BE2C (cell line): ENCODE measurements at regions not wholly inside any gene's neighbourhood (a gene's known extent, or its start where the extent isn't known, plus 50 kb on each side); places are given as distances from the start of the nearest gene placed in this dataset.

Source experiments
- DNase-seq: peaks from one replicate; pipeline ENCODE4 v3.0.0-alpha.2; 2020
- H3K27me3 ChIP-seq: fragments of 250-450 bp; sonication (Bioruptor Pico); 2 replicates; pipeline ENCODE4 v1.5.1; 2020; ENCODE audit warnings: mild to moderate bottlenecking
- H3K36me3 ChIP-seq: fragments of 250-450 bp; sonication (Bioruptor Pico); 2 replicates; pipeline ENCODE4 v1.5.1; 2020; ENCODE audit warnings: mild to moderate bottlenecking
- H3K4me1 ChIP-seq: fragments of 250-450 bp; sonication (Bioruptor Pico); 2 replicates; pipeline ENCODE4 v1.5.1; 2020
- H3K4me3 ChIP-seq: 2 replicates; pipeline ENCODE4 v1.5.1; 2011; ENCODE audit warnings: low read depth, low read length
- H3K9me3 ChIP-seq: fragments of 250-450 bp; sonication (Bioruptor Pico); 2 replicates; pipeline ENCODE4 v1.5.1; 2020
- CTCF ChIP-seq: IDR thresholded peaks from 2 replicates; pipeline ENCODE4 v1.5.1; 2012; ENCODE audit warnings: mild to moderate bottlenecking, low read depth, low read length

DNA sequence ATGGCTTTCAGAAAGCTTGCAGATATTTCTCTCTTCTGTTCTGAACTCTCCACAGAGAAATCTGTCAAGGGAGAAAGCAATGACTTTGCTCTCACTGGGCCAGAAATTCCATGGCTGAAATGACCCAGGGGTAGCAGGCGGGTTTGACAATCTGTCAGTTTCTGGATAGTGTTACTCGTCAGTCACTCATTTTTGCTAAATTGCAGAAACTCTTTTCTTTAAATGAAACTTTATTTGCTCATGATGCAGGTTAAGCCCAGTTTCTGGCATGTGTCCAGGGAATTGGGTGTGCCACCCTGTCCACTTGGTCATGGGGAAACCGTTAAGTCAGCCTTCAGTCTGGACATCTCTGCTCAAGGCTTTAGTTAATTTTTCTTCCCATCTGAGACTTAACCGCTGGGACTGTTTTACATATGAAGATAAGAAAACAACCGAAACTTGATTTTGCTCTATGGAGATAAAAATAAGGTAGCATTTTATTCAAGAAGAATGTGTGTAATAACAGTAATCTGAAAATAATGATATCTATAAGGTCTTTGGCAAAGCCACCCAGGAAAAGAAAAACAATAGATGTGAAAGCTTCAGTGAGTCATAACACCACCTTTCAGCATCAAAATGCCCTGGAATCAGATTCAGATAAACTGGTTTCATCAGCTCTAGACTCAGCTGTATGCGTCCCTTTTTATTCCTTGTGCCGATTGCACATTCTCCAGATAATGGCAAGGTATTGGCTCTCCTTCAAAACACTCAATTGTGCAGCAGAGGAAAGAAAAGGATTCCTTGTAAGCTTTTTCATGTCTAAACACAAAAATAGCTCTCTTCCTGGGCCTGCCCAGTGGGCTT, 308.3 kb downstream of the ZSWIM6 start:
- H3K4me1 ChIP-seq, result peaks cover 17% of the 10 kb centered on the region
- H3K4me3 ChIP-seq, result no peak overlapping the region
- no peaks in the 10 kb centered on the region for H3K36me3 ChIP-seq
- H3K9me3 ChIP-seq, result no peaks in the 10 kb centered on the region
- no peak for DNase-seq
- no peaks in the 10 kb centered on the region for H3K27me3 ChIP-seq
- TF ChIP-seq CTCF, result no peak

GRCh38 chr5:61641748-61642565, 309.9 kb downstream of the ZSWIM6 start:
- H3K4me1 ChIP-seq, result peaks cover 17% of the 10 kb centered on the region
- TF ChIP-seq CTCF, result peak; percentile 48
- H3K9me3 ChIP-seq, result no peaks in the 10 kb centered on the region
- no peaks in the 10 kb centered on the region for H3K36me3 ChIP-seq
- no peak overlapping the region for H3K4me3 ChIP-seq
- H3K27me3 ChIP-seq, result no peaks in the 10 kb centered on the region
- peak; percentile 43 for DNase-seq

GRCh38 chr5:61647672-61648071, 315.6 kb downstream of the ZSWIM6 start:
- no peak for TF ChIP-seq CTCF
- DNase-seq, result no peak
- H3K27me3 ChIP-seq, result no peaks in the 10 kb centered on the region
- no peak overlapping the region for H3K4me3 ChIP-seq
- H3K36me3 ChIP-seq, result no peaks in the 10 kb centered on the region
- H3K4me1 ChIP-seq, result no peaks in the 10 kb centered on the region
- no peaks in the 10 kb centered on the region for H3K9me3 ChIP-seq

DNA sequence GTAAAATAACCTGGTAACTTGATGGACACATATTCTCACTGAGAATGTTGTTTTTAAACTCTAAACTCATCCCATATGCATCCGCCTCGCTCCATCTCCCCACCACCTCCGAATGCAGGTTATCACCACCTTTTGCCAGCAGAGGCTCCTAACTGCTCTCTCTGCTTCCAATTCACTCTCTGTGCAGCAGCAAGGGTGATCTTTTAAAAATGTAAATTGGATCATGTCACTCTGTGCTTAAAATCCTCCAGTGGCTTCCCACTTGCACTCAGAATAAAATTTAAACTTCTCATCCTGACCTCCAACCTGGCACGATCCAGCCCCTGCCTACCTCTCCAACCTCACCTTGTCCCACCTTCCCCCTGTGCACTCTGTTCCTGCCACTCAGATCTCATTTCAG, 317.2 kb downstream of the ZSWIM6 start:
- Histone ChIP-seq H3K4me3 (no peak overlapping the region), H3K9me3 (no peaks in the 10 kb centered on the region)
- DNase-seq, result no peak

DNA sequence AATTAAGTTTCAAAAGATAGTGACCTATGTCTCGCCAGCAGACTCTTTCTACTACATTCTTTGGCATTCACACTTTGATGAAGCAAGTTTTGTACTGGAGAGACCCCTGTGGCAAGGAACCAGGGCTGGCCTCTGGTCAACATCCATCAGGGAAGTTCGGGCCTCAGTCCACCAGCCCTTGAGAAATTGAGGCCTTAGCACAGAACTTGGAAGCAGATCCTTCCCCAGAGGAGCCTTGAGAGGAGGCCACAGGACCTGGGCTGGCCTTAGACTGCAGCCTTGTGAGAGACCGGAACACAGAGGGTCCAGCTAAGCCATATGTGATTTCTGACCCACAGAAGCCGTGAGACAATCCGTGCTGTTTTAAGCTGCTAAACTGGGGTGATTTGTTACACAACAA, 317.9 kb downstream of the ZSWIM6 start:
- Histone ChIP-seq H3K4me3 (no peak overlapping the region), H3K36me3 (no peaks in the 10 kb centered on the region), H3K9me3 (no peaks in the 10 kb centered on the region), H3K4me1 (no peaks in the 10 kb centered on the region), H3K27me3 (no peaks in the 10 kb centered on the region)
- no peak for DNase-seq
- no peak for TF ChIP-seq CTCF

More for the DNA sequence above, 317.2 kb downstream of the ZSWIM6 start:
- H3K4me1 ChIP-seq, result no peaks in the 10 kb centered on the region
- TF ChIP-seq CTCF, result no peak
- no peaks in the 10 kb centered on the region for H3K36me3 ChIP-seq
- no peaks in the 10 kb centered on the region for H3K27me3 ChIP-seq

- H3K36me3 ChIP-seq, result no peaks in the 10 kb centered on the region
- no peaks in the 10 kb centered on the region for H3K27me3 ChIP-seq
Observed at GRCh38 chr5:61650661-61651060, 318.6 kb downstream of the ZSWIM6 start.

More at GRCh38 chr5:61650661-61651060, 318.6 kb downstream of the ZSWIM6 start:
- no peaks in the 10 kb centered on the region for H3K9me3 ChIP-seq
- no peak for DNase-seq
- TF ChIP-seq CTCF, result no peak
- no peaks in the 10 kb centered on the region for H3K4me1 ChIP-seq
- no peak overlapping the region for H3K4me3 ChIP-seq
